Kidney tubule cell (primary cell): ENCODE measurements at regions not wholly inside any gene's neighbourhood (a gene's known extent, or its start where the extent isn't known, plus 50 kb on each side); places are given as distances from the start of the nearest gene placed in this dataset.

ENCODE experiments used
- DNase-seq: peaks from one replicate; pipeline ENCODE4 v3.0.0-alpha.2; 2018; ENCODE audit warnings: low spot score

DNA sequence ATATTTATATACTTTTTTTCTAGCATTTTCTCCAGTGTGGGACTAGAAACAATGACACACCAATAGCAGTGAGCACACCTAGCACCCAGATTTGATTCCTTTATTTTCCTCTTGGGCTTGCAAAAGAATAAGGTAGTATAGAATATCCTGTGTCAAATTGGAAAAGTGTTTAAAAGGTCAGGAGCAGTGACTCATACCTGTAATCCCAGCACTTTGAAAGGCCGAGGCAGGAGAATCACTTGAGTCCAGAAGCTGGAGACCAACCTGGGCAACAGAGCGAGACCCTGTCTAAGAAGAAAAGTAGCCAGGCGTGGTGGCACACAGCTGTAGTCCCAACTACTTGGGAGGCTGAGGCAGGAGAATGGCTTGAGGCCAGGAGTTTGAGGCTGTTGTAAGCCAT lies 53.8 kb upstream of the SGPP1 start:
- peak; percentile 67 for DNase-seq

DNA sequence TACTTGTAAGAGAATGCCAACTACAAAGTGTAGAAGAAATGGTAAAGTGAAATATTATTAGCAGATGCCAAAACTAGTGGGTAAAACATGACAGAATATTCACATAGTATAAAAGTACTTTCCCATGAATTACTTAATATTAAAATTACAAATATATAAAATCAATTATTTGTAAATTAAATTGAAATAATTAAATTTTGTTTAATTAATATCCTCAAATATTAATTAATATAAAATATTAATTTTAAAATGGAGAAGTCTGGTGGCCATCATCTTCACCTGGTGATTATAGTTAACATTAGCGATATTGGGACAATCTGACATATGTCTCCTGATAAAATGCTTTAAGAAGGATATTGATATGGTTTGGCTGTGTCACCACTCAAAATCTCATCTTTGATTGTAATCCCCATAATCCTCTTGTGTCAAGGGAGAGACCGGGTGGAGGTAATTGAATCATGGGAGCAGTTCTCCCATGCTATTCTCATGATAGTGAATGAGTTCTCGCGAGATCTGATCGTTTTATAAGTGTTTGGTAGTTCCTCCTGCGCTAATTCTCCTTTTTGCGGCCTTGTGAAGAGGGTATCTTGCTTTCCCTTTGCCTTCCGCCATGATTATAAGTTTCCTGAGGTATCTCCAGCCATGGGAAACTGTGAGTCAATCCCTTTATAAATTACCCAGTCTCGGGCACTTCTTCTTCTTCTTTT lies 55.0 kb upstream of the SGPP1 start:
- no peak for DNase-seq

DNA sequence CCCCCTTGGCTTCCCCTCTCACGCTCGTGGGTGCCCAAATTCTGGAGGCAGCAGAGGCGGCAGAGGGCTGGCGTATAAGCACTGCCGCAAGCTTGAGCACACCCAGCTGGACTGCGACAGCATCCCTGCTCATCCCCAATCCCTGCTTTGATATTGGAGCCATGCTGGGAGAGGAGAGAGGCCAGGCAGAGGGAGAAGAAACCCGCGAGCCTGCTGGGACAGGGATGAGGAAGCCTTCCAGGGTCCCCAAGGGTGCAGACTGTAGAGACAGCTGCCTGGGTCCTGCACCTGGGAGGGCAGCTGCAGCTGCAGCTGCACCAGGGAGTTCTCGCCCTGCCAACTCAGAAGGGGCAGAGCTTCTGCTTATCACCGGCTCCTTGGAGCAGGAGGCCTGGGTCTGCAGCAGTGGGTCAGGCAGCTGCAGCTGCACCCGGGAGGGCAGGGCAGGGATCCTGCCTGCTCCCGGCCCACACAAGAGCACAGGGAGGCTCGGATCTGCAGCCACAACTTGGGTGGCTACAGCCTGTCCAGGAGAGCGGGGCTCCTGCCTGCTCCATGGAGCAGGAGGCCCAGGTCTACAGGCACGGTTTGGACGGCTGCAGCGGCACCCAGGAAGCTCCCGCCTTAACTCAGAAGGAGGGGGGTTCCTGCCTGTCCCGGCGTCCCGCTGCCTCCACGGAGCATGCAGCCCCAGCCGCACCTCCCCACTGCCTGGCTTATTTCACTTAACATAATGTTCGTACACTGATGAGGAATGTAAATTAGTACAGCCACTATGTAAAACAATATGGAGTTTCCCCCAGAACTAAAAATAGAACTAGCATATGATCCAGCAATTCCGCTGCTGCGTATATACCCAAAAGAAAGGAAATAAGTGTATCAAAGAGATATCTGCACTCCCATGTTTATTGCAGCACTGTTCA lies 60.4 kb upstream of the SGPP1 start:
- no peak for DNase-seq

DNA sequence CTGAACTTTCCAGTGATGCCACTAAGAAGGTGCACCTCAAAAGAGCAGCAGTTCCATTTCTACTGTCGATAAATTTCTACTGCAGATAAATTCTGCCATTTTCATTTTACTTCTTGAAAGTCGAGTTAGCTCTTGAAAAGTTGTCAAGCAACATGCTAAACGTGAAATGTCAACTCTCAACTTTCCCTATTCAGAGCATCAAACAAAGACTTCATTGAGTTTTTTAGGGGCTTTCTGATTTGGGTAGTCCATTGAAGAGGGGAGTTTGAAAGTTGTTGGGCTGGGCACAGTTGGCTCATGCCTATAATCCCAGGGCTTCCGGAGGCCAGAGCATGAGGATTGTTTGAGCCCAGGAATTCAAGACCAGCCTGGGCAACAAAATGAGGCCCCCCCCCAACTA lies 59.4 kb upstream of the SYNE2 start:
- no peak for DNase-seq

DNA sequence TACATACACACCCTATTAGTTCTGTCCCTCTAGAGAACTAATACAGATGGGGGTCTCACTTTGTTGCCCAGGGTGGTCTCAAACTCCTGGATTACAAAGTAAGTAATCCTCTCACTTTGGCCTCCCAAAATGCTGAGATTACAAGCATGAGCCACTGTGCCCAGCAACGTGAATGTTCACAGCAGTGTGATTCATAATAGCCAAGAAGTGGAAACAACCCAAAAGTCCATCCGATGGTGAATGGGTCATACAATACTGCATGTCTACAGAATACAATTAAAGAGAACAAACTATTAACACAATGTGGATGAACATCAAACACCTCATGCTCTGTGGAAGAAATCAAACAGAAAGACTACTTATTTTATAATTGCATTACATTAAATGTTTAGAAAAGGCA lies 57.3 kb upstream of the SYNE2 start:
- DNase-seq, result no peak

DNA sequence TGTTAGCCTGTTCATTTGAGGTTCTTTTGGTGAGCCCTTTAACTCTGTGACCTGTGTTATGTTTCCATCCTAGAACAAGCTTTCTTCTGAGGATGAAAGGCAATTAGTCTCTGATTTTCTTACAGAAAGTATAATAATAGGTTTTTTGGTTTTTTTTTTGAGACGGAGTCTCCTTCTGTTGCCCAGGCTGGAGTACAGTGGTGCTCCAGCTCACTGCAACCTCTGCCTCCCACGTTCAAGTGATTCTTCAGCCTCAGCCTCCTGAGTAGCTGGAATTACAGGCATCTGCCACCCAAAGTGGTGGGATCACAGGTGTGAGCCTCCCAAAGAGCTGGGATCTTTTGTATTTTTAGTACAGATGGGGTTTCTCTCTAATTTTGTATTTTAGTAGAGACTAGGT lies 52.7 kb upstream of the SYNE2 start:
- DNase-seq, result no peak

DNA sequence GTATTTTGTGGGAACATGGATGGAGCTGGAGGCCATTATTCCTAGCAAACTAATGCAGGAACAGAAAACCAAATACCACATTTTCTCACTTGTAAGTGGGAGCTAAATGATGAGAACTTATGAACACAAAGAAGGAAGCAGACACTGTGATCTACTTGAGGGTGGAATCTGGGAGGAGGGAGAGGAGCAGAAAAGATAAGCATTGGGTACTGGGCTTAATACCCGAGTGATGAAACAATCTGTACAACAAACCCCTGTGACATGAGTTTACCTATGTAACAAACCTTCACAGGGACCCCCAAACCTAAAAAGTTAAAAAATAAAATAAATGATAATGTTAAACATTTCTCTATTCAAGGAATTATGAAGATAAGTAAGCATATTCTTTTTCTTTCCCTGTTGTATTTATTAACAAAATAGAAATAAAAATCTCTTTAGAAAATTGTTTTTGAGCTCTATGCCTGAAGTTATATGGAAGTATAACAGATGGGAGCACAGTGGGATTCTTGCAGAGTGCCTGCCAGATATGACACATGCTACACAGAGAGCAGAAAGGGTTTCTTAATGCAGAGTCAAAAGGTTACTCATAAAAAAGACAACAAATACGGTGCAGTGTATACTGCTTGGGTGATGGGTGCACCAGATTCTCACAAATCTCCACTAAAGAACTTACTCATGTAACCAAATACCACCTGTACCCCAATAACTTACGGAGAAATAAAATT lies 52.0 kb upstream of the SYNE2 start:
- DNase-seq, result no peak
